Endothelial cell of umbilical vein (primary cell): ENCODE measurements at regions not wholly inside any gene's neighbourhood (a gene's known extent, or its start where the extent isn't known, plus 50 kb on each side); places are given as distances from the start of the nearest gene placed in this dataset.

Experiments used
- BruUV-seq: library from RNA; stranded (reverse); fragments of 400-500 nt; replicated peaks from 2 replicates; lab custom pipeline; 2021; lab: Mats Ljungman, UMichigan
- CTCF ChIA-PET: fragments of 300-600, 350-600 bp; sonication (Branson Sonifier 250); formaldehyde crosslinking; loops from one replicate; lab custom pipeline; 2021; ENCODE audit warnings: antibody characterized with exemption, inconsistent platforms; lab: Charles Lee
- POLR2A ChIA-PET: fragments of 300-600, 350-600 bp; sonication (Branson Sonifier 250); formaldehyde crosslinking; loops from one replicate; lab custom pipeline; 2021; ENCODE audit warnings: antibody characterized with exemption, inconsistent platforms; lab: Charles Lee
- DNase-seq: peaks from one replicate; pipeline ENCODE4 v3.0.0-alpha.2; 2011; ENCODE audit warnings: low read depth, low spot score
- FAIRE-seq: peaks from 2 replicates; lab custom pipeline; 2011; peaks lifted over from hg19 to GRCh38; lab: Jason Lieb, UNC
- H2AFZ ChIP-seq: 2 replicates; pipeline ENCODE4 v1.6.0; 2012; ENCODE audit warnings: low read depth, low read length, control low read depth, inconsistent platforms
- H3K27ac ChIP-seq: 2 replicates; pipeline ENCODE4 v1.5.1; 2011; ENCODE audit warnings: low read depth, mild to moderate bottlenecking, control low read depth, low read length, moderate library complexity; ENCODE audit not compliant: insufficient read depth
- H3K27me3 ChIP-seq, 2 experiments: 2 replicates each; pipeline versions ENCODE4 v1.6.0 to v1.6.1; 2011; ENCODE audit warnings: low read length in 2 of 2, mixed read lengths in 1 of 2; ENCODE audit not compliant: control insufficient read depth in 2 of 2, insufficient read depth in 2 of 2
- H3K36me3 ChIP-seq, 2 experiments: 2 replicates in 1 of 2; 3 replicates in 1 of 2; pipeline ENCODE4 v1.5.1; 2011; ENCODE audit warnings: low read length in 2 of 2, mild to moderate bottlenecking in 1 of 2, moderate library complexity in 1 of 2; ENCODE audit not compliant: control insufficient read depth in 2 of 2, insufficient read depth in 2 of 2; ENCODE audit errors: extremely low read depth in 1 of 2
- H3K4me1 ChIP-seq: 3 replicates; pipeline ENCODE4 v1.5.1; 2011; ENCODE audit warnings: mild to moderate bottlenecking, low read length; ENCODE audit not compliant: control insufficient read depth, insufficient read depth; ENCODE audit errors: extremely low read depth
- H3K4me2 ChIP-seq: 2 replicates; pipeline ENCODE4 v1.6.1; 2011; ENCODE audit warnings: low read length, control low read depth, mixed read lengths; ENCODE audit not compliant: insufficient read depth
- H3K4me3 ChIP-seq, 3 experiments: fragments of 200-600 bp in 1 of 3; sonication (generic), shearing (Covaris generic) in 1 of 3; replicated peaks in 1 of 3; 2 replicates each; pipeline ENCODE4 v1.5.1; 2011 to 2016; ENCODE audit warnings: control low read depth in 3 of 3, low read length in 3 of 3, mild to moderate bottlenecking in 2 of 3, inconsistent platforms in 1 of 3, low read depth in 1 of 3, moderate library complexity in 1 of 3; ENCODE audit not compliant: insufficient read depth in 1 of 3
- H3K79me2 ChIP-seq: 2 replicates; pipeline ENCODE4 v1.6.0; 2012; ENCODE audit warnings: low read length, inconsistent platforms; ENCODE audit not compliant: control insufficient read depth, insufficient read depth
- H3K9ac ChIP-seq: replicated peaks from 2 replicates; pipeline ENCODE3; 2011; ENCODE audit warnings: low read length, control low read depth; ENCODE audit not compliant: insufficient read depth; ENCODE audit errors: extremely low read depth
- H3K9me1 ChIP-seq: replicated peaks from 3 replicates; pipeline ENCODE4 v1.6.0; 2011; ENCODE audit warnings: mild to moderate bottlenecking, low read length; ENCODE audit not compliant: control insufficient read depth, insufficient read depth; ENCODE audit errors: extremely low read depth
- H3K9me3 ChIP-seq: replicated peaks from 2 replicates; pipeline ENCODE4 v1.5.1; 2012; ENCODE audit warnings: low read length, inconsistent platforms; ENCODE audit not compliant: control insufficient read depth, insufficient read depth
- H4K20me1 ChIP-seq: replicated peaks from 2 replicates; pipeline ENCODE3; 2011; ENCODE audit warnings: mild to moderate bottlenecking, low read length; ENCODE audit not compliant: control insufficient read depth, insufficient read depth; ENCODE audit errors: extremely low read depth
- EZH2 ChIP-seq: IDR thresholded peaks from 2 replicates; pipeline ENCODE4 v1.6.1; 2012; ENCODE audit warnings: borderline replicate concordance, low read depth, mild to moderate bottlenecking, moderate library complexity, low read length, inconsistent platforms; ENCODE audit not compliant: severe bottlenecking
- FOS ChIP-seq: IDR thresholded peaks from 2 replicates; pipeline ENCODE4 v1.6.1; 2011; ENCODE audit warnings: mild to moderate bottlenecking, low read length, moderate library complexity, borderline replicate concordance; ENCODE audit not compliant: insufficient read depth
- GATA2 ChIP-seq: IDR thresholded peaks from 2 replicates; pipeline ENCODE4 v1.7.0; 2011; ENCODE audit warnings: low read depth, mild to moderate bottlenecking, moderate library complexity, mixed read lengths, low read length; ENCODE audit not compliant: insufficient read length, insufficient read depth
- JUN ChIP-seq: IDR thresholded peaks from 2 replicates; pipeline ENCODE4 v1.6.1; 2011; ENCODE audit warnings: borderline replicate concordance, low read depth; ENCODE audit not compliant: insufficient read length, insufficient read depth
- MYC ChIP-seq: IDR thresholded peaks from one replicate; pipeline ENCODE4 v1.6.1; 2011; ENCODE audit warnings: mild to moderate bottlenecking, low read depth, low read length
- POLR2A ChIP-seq: IDR thresholded peaks from 2 replicates; pipeline ENCODE4 v1.6.1; 2012; ENCODE audit warnings: low read depth, mild to moderate bottlenecking, control low read depth, low read length
- POLR2AphosphoS5 ChIP-seq: IDR thresholded peaks from 2 replicates; pipeline ENCODE4 v1.6.1; 2012; ENCODE audit warnings: low read depth, mild to moderate bottlenecking, control low read depth, low read length, moderate library complexity; ENCODE audit not compliant: insufficient read depth
- dilution Hi-C: fragments of 300-500 bp; cut with MboI; formaldehyde crosslinking; loops from one replicate; pipeline ENCODE4 v1.15.0; 2019; ENCODE audit warnings: low sequenced_read_pairs; ENCODE audit not compliant: extremely low pct_ligation_motif_present
- intact Hi-C: fragments of 100-400 bp; cut with micrococcal nuclease; formaldehyde crosslinking; loops from one replicate; pipeline ENCODE4 v1.10.0; 2022
- TF ChIP-seq, protein P1 (sequence below), 2 donors: IDR thresholded peaks; 1 replicate in 1 of 2; 2 replicates in 1 of 2; pipeline ENCODE4 v1.5.1; 2011; ENCODE audit warnings: low read length in 2 of 2, mild to moderate bottlenecking in 2 of 2, moderate library complexity in 2 of 2, control low read depth in 1 of 2, inconsistent platforms in 1 of 2, low read depth in 1 of 2; ENCODE audit not compliant: insufficient read depth in 1 of 2; ENCODE audit errors: extremely low read depth in 1 of 2
- TF ChIP-seq, protein P2 (sequence below): IDR thresholded peaks from 2 replicates; pipeline ENCODE4 v1.6.1; 2011; ENCODE audit not compliant: insufficient read depth, insufficient read length

DNA sequence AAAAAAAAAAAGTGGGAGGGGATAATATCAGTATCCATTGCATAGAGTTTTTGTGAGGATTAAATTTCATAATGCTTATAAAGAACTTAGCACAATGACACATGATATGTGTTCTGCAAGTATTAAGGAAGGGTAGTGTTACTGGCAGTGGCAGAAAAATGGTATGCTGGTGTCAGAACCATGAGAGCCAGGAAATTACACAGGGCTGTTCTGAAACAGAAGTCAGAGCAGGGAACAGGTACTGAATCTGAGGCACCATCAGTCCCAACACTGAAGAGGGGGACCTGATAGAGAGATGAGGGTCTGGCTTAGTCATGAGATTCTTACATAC lies 601.1 kb upstream of the GRIA3 start:
- CTCF ChIA-PET, result no interaction called here
- no peak for FAIRE-seq

More for the DNA sequence above, 601.1 kb upstream of the GRIA3 start:
- no TSS peak for BruUV-seq
- H2AFZ ChIP-seq, result no peak overlapping the region
- H3K9me1 ChIP-seq, result no peaks in the 10 kb centered on the region
- TF ChIP-seq POLR2AphosphoS5, result no peak
- no peak for TF ChIP-seq GATA2
- TF ChIP-seq MYC, result no peak
- TF ChIP-seq FOS, result no peak
- no peak for TF ChIP-seq POLR2A
- TF ChIP-seq, protein P1, sequence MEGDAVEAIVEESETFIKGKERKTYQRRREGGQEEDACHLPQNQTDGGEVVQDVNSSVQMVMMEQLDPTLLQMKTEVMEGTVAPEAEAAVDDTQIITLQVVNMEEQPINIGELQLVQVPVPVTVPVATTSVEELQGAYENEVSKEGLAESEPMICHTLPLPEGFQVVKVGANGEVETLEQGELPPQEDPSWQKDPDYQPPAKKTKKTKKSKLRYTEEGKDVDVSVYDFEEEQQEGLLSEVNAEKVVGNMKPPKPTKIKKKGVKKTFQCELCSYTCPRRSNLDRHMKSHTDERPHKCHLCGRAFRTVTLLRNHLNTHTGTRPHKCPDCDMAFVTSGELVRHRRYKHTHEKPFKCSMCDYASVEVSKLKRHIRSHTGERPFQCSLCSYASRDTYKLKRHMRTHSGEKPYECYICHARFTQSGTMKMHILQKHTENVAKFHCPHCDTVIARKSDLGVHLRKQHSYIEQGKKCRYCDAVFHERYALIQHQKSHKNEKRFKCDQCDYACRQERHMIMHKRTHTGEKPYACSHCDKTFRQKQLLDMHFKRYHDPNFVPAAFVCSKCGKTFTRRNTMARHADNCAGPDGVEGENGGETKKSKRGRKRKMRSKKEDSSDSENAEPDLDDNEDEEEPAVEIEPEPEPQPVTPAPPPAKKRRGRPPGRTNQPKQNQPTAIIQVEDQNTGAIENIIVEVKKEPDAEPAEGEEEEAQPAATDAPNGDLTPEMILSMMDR (IDR thresholded peaks at IDR 0.05; ENCODE audit: extremely low read depth in 1 of 2, insufficient read depth in 1 of 2, low read depth in 1 of 2, low read length in 2 of 2), result no peak
- TF ChIP-seq, protein P2, sequence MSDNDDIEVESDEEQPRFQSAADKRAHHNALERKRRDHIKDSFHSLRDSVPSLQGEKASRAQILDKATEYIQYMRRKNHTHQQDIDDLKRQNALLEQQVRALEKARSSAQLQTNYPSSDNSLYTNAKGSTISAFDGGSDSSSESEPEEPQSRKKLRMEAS, result no peak
- no peak for TF ChIP-seq EZH2
- no peak for TF ChIP-seq JUN
- no peaks in the 10 kb centered on the region for H3K27me3 ChIP-seq
- no peaks in the 10 kb centered on the region for H3K36me3 ChIP-seq
- POLR2A ChIA-PET, result no interaction called here
- no peaks in the 10 kb centered on the region for H4K20me1 ChIP-seq
- intact Hi-C loops, result no loop called here
- no peak overlapping the region for H3K4me3 ChIP-seq
- H3K27ac ChIP-seq, result no peak overlapping the region
- no peaks in the 10 kb centered on the region for H3K9me3 ChIP-seq
- no peaks in the 10 kb centered on the region for H3K4me1 ChIP-seq
- H3K79me2 ChIP-seq, result no peaks in the 10 kb centered on the region
- dilution Hi-C loops, result no loop called here
- no peak for DNase-seq
- H3K9ac ChIP-seq, result no peak overlapping the region
- H3K4me2 ChIP-seq, result no peak overlapping the region
